Osteocyte (in vitro differentiated cells): ENCODE measurements at regions not wholly inside any gene's neighbourhood (a gene's known extent, or its start where the extent isn't known, plus 50 kb on each side); places are given as distances from the start of the nearest gene placed in this dataset. TPM values are rescaled to one million over a fixed set of nuclear protein-coding genes. Genes with fewer than 3 reads are reported as not detected.

Source experiments
- DNase-seq: peaks from one replicate; pipeline ENCODE4 v3.0.0; 2021; ENCODE audit warnings: mixed read lengths; ENCODE audit not compliant: unreplicated experiment; ENCODE audit errors: extremely low spot score
- H3K27ac Mint-ChIP-seq: one replicate; pipeline ENCODE4 v1.8.0; 2021; ENCODE audit warnings: mild to moderate bottlenecking, mixed read lengths; ENCODE audit not compliant: unreplicated experiment
- H3K27me3 Mint-ChIP-seq: one replicate; pipeline ENCODE4 v1.8.0; 2021; ENCODE audit warnings: mixed read lengths; ENCODE audit not compliant: unreplicated experiment
- H3K36me3 Mint-ChIP-seq: one replicate; pipeline ENCODE4 v1.8.0; 2021; ENCODE audit warnings: mixed read lengths; ENCODE audit not compliant: unreplicated experiment
- H3K4me1 Mint-ChIP-seq: one replicate; pipeline ENCODE4 v1.8.0; 2021; ENCODE audit warnings: mixed read lengths; ENCODE audit not compliant: unreplicated experiment
- H3K4me3 Mint-ChIP-seq: one replicate; pipeline ENCODE4 v1.8.0; 2021; ENCODE audit warnings: mild to moderate bottlenecking, moderate library complexity, mixed read lengths; ENCODE audit not compliant: unreplicated experiment
- H3K9me3 Mint-ChIP-seq: one replicate; pipeline ENCODE4 v1.8.0; 2021; ENCODE audit warnings: mixed read lengths; ENCODE audit not compliant: unreplicated experiment
- microRNA-seq: library from miRNA; unstranded; fragments of <30 nt; microRNA quantifications from one replicate; pipeline ENCODE4 v1.1.0, GENCODE V29; 2020; ENCODE audit not compliant: unreplicated experiment
- TF ChIP-seq, protein P1 (sequence below): fragments of 200-600 bp; sonication (generic); IDR thresholded peaks from 2 replicates; pipeline ENCODE4 v1.5.0; 2021; ENCODE audit warnings: antibody characterized with exemption, mild to moderate bottlenecking, moderate library complexity

DNA sequence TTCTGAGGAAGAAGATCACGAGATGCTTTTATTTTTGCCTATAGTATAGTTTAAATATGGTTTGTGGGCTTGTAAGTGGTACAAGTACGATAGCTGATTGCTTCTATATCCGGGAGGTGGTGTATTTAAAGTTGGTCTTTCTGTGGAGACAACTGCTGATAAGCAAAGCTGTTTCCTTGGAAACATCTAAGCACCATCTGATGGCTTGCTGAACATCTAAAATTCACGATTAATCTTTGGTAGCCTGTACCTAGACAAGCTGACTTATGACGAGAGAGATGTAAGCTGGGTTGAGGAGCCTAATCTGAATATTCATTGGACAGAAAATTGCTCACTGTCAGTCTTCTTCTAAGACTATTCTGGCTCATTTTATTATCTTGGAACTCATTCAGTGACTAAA, 74.6 kb upstream of the NWD2 start:
- TF ChIP-seq, protein P1, sequence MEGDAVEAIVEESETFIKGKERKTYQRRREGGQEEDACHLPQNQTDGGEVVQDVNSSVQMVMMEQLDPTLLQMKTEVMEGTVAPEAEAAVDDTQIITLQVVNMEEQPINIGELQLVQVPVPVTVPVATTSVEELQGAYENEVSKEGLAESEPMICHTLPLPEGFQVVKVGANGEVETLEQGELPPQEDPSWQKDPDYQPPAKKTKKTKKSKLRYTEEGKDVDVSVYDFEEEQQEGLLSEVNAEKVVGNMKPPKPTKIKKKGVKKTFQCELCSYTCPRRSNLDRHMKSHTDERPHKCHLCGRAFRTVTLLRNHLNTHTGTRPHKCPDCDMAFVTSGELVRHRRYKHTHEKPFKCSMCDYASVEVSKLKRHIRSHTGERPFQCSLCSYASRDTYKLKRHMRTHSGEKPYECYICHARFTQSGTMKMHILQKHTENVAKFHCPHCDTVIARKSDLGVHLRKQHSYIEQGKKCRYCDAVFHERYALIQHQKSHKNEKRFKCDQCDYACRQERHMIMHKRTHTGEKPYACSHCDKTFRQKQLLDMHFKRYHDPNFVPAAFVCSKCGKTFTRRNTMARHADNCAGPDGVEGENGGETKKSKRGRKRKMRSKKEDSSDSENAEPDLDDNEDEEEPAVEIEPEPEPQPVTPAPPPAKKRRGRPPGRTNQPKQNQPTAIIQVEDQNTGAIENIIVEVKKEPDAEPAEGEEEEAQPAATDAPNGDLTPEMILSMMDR = no peak
- DNase-seq = no peak
- H3K4me1 Mint-ChIP-seq = no peaks in the 10 kb centered on the region
- no peaks in the 10 kb centered on the region for H3K36me3 Mint-ChIP-seq
- no peak overlapping the region for H3K4me3 Mint-ChIP-seq
- peaks cover 8% of the 10 kb centered on the region for H3K9me3 Mint-ChIP-seq
- no peak overlapping the region for H3K27ac Mint-ChIP-seq
- H3K27me3 Mint-ChIP-seq = no peaks in the 10 kb centered on the region

DNA sequence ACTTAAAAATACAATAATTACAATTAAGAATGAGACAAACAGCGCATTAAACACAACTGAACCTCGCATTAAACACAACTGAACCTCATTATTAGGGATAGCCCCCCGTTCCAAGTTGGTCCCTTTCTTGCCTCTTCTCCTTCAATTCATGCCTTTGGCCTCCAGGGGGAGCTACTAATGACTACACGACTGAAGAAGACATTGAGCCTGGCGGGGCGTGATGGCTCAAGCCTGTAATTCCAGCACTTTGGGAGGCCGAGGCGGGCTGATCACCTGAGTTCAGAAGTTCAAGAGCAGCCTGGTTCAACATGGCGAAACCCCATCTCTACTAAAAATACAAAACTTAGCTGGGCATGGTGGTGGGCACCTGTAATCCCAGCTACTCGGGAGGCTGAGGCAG, 56.4 kb upstream of the NWD2 start:
- no peak overlapping the region for H3K4me3 Mint-ChIP-seq
- H3K27me3 Mint-ChIP-seq = peaks cover 1% of the 10 kb centered on the region
- H3K4me1 Mint-ChIP-seq = no peaks in the 10 kb centered on the region
- H3K27ac Mint-ChIP-seq = no peak overlapping the region
- H3K9me3 Mint-ChIP-seq = peaks cover 9% of the 10 kb centered on the region
- TF ChIP-seq, protein P1 = no peak
- DNase-seq = no peak
- no peaks in the 10 kb centered on the region for H3K36me3 Mint-ChIP-seq

Small RNAs in the stretch of these regions (microRNA-seq; reads per million reads assigned to microRNA genes)
- not detected for gene MIR1255B1
